HG02885 (cell line): ENCODE measurements at regions not wholly inside any gene's neighbourhood (a gene's known extent, or its start where the extent isn't known, plus 50 kb on each side); places are given as distances from the start of the nearest gene placed in this dataset.

ENCODE experiments used
- ATAC-seq: cut with Tn5 transposase; IDR thresholded peaks from one replicate; pipeline ENCODE4 v1.9.1; 2021; ENCODE audit warnings: mild to moderate bottlenecking; ENCODE audit not compliant: unreplicated experiment, poor library complexity

GRCh38 chr10:64265961-64266360, 744.8 kb downstream of the REEP3 start:
- no peak for ATAC-seq

GRCh38 chr10:64271508-64271907, 750.3 kb downstream of the REEP3 start:
- no peak for ATAC-seq

GRCh38 chr10:64271983-64272382, 750.8 kb downstream of the REEP3 start:
- ATAC-seq, result no peak

- ATAC-seq, result no peak
Measured at GRCh38 chr10:64275001-64275400, 753.8 kb downstream of the REEP3 start.

- ATAC-seq, result peak; percentile 71
Measured at GRCh38 chr10:64275774-64276173, 754.6 kb downstream of the REEP3 start.

GRCh38 chr10:64277536-64277935, 756.3 kb downstream of the REEP3 start:
- ATAC-seq, result no peak

- ATAC-seq, result no peak
Measured at GRCh38 chr10:64283621-64284020, 762.4 kb downstream of the REEP3 start.

GRCh38 chr10:64286533-64286932, 765.3 kb downstream of the REEP3 start:
- no peak for ATAC-seq

GRCh38 chr10:64288404-64288803, 767.2 kb downstream of the REEP3 start:
- ATAC-seq, result no peak

GRCh38 chr10:64303566-64303965, 782.4 kb downstream of the REEP3 start:
- no peak for ATAC-seq

- no peak for ATAC-seq
Measured at GRCh38 chr10:64306729-64307327, 785.6 kb downstream of the REEP3 start.

- no peak for ATAC-seq
Measured at GRCh38 chr10:64312876-64313275, 791.7 kb downstream of the REEP3 start.

GRCh38 chr10:64313967-64314366, 792.8 kb downstream of the REEP3 start:
- no peak for ATAC-seq

- no peak for ATAC-seq
Measured at GRCh38 chr10:64316416-64316815, 795.2 kb downstream of the REEP3 start.

GRCh38 chr10:64316833-64317232, 795.6 kb downstream of the REEP3 start:
- ATAC-seq, result no peak

- no peak for ATAC-seq
Measured at GRCh38 chr10:64320448-64320847, 799.2 kb downstream of the REEP3 start.

- no peak for ATAC-seq
Measured at GRCh38 chr10:64329510-64329909, 808.3 kb downstream of the REEP3 start.

- ATAC-seq, result no peak
Measured at GRCh38 chr10:64332551-64332950, 811.4 kb downstream of the REEP3 start.

GRCh38 chr10:64334084-64334483, 812.9 kb downstream of the REEP3 start:
- ATAC-seq, result no peak

GRCh38 chr10:64344211-64344610, 823.0 kb downstream of the REEP3 start:
- ATAC-seq, result no peak

GRCh38 chr10:64345856-64346255, 824.7 kb downstream of the REEP3 start:
- no peak for ATAC-seq

- no peak for ATAC-seq
Measured at GRCh38 chr10:64346389-64346788, 825.2 kb downstream of the REEP3 start.

GRCh38 chr10:64350665-64351064, 829.5 kb downstream of the REEP3 start:
- no peak for ATAC-seq
